HCT116 (cell line): ENCODE measurements at regions not wholly inside any gene's neighbourhood (a gene's known extent, or its start where the extent isn't known, plus 50 kb on each side); places are given as distances from the start of the nearest gene placed in this dataset.

Experiments used
- ATAC-seq: fragments of 200-7000 bp; cut with Tn5 transposase; 2 replicates; pipeline ENCODE4 v1.9.1; 2020; ENCODE audit warnings: mild to moderate bottlenecking, moderate library complexity
- BruUV-seq: library from RNA; stranded (reverse); fragments of 400-500 nt; replicated peaks from 2 replicates; lab custom pipeline; 2021; lab: Mats Ljungman, UMichigan
- CTCF ChIA-PET: fragments of 300-600 bp; sonication (Branson Sonifier 250); formaldehyde crosslinking; loops from one replicate; lab custom pipeline; 2021; ENCODE audit warnings: antibody characterized with exemption; lab: Charles Lee
- POLR2A ChIA-PET: fragments of 300-600, 350-600 bp; sonication (Branson Sonifier 250); formaldehyde crosslinking; loops from one replicate; lab custom pipeline; 2021; ENCODE audit warnings: antibody characterized with exemption; lab: Charles Lee
- RAD21 ChIA-PET, 2 experiments: fragments of 300-600 bp; sonication (Branson Sonifier 250); formaldehyde crosslinking; loops; one replicate each; lab custom pipeline; 2023; ENCODE audit warnings: low total read pairs in 2 of 2; ENCODE audit not compliant: uncharacterized antibody in 2 of 2, unreplicated experiment in 2 of 2, low non-redundant PET in 1 of 2; lab: Charles Lee
- DNase-seq: peaks from one replicate; pipeline ENCODE4 v3.0.0-alpha.2; 2010; ENCODE audit warnings: low read depth, low spot score
- H2AFZ ChIP-seq: fragments of 200-600 bp; shearing (Covaris generic), sonication (generic); 2 replicates; pipeline ENCODE4 v1.6.1; 2017; ENCODE audit warnings: low read depth, mixed run types, mixed read lengths, antibody characterized with exemption, low read length; ENCODE audit not compliant: poor library complexity, severe bottlenecking
- H3K27ac ChIP-seq: 2 replicates; pipeline ENCODE4 v1.5.1; 2012; ENCODE audit warnings: low read depth, low read length
- H3K27me3 ChIP-seq: fragments of 200-600 bp; sonication (generic); 2 replicates; pipeline ENCODE4 v1.6.1; 2016; ENCODE audit warnings: mixed run types, low read length, mixed read lengths; ENCODE audit not compliant: insufficient read depth
- H3K36me3 ChIP-seq, 2 experiments: fragments of 200-500 bp in 1 of 2; fragments of 200-600 bp in 1 of 2; sonication (Bioruptor generic) in 1 of 2; sonication (generic) in 1 of 2; 2 replicates each; pipeline versions ENCODE4 v1.5.1 to v1.6.1; 2014 to 2016; ENCODE audit warnings: low read length in 2 of 2, inconsistent platforms in 1 of 2, mixed read lengths in 1 of 2, mixed run types in 1 of 2; ENCODE audit not compliant: insufficient read depth in 2 of 2, control insufficient read depth in 1 of 2
- H3K4me1 ChIP-seq, 2 experiments: fragments of 200-600 bp in 1 of 2; sonication (generic) in 1 of 2; 2 replicates each; pipeline versions ENCODE4 v1.5.1 to v1.6.1; 2012 to 2017; ENCODE audit warnings: low read length in 2 of 2, inconsistent platforms in 1 of 2, mild to moderate bottlenecking in 1 of 2, mixed read lengths in 1 of 2, mixed run types in 1 of 2, moderate library complexity in 1 of 2; ENCODE audit not compliant: insufficient read depth in 2 of 2, control insufficient read depth in 1 of 2
- H3K4me2 ChIP-seq: fragments of 200-600 bp; sonication (generic); 2 replicates; pipeline ENCODE4 v1.6.1; 2017; ENCODE audit warnings: mixed run types, low read length, mixed read lengths
- H3K4me3 ChIP-seq, 2 experiments: fragments of 200-600 bp in 1 of 2; sonication (generic) in 1 of 2; replicated peaks in 1 of 2; 2 replicates each; pipeline ENCODE4 v1.5.1; 2011 to 2016; ENCODE audit warnings: low read length in 2 of 2, control low read depth in 1 of 2, low read depth in 1 of 2, mild to moderate bottlenecking in 1 of 2, mixed read lengths in 1 of 2, mixed run types in 1 of 2
- H3K79me2 ChIP-seq: fragments of 200-600 bp; sonication (generic); 2 replicates; pipeline ENCODE4 v1.6.1; 2017; ENCODE audit warnings: mild to moderate bottlenecking, mixed run types, low read length, moderate library complexity, mixed read lengths; ENCODE audit not compliant: insufficient read depth
- H3K9ac ChIP-seq: fragments of 200-600 bp; sonication (generic); 2 replicates; pipeline ENCODE4 v1.6.1; 2016; ENCODE audit warnings: low read length, mixed read lengths
- H3K9me2 ChIP-seq: fragments of 200-600 bp; sonication (generic), shearing (Covaris generic); 2 replicates; pipeline ENCODE4 v1.6.1; 2017; ENCODE audit warnings: mixed run types, mild to moderate bottlenecking, moderate library complexity; ENCODE audit not compliant: insufficient read depth
- H3K9me3 ChIP-seq, 2 experiments: fragments of 200-500 bp in 1 of 2; fragments of 200-600 bp in 1 of 2; sonication (Bioruptor generic) in 1 of 2; sonication (generic) in 1 of 2; 2 replicates each; pipeline ENCODE4 v1.6.1; 2014 to 2017; ENCODE audit warnings: low read length in 2 of 2, mixed read lengths in 2 of 2, inconsistent platforms in 1 of 2, low read depth in 1 of 2, mild to moderate bottlenecking in 1 of 2, mixed run types in 1 of 2, moderate library complexity in 1 of 2; ENCODE audit not compliant: control insufficient read depth in 1 of 2, insufficient read depth in 1 of 2
- H4K20me1 ChIP-seq: fragments of 200-600 bp; sonication (generic), shearing (Covaris generic); 2 replicates; pipeline ENCODE4 v1.6.1; 2017; ENCODE audit warnings: mixed run types, mild to moderate bottlenecking, moderate library complexity; ENCODE audit not compliant: insufficient read depth
- CEBPB ChIP-seq: IDR thresholded peaks from 2 replicates; pipeline ENCODE4 v1.6.1; 2012; ENCODE audit warnings: low read depth
- ELF1 ChIP-seq: IDR thresholded peaks from 2 replicates; pipeline ENCODE4 v1.6.1; 2012; ENCODE audit warnings: low read depth, borderline replicate concordance
- EZH2 ChIP-seq: fragments of 200-600 bp; sonication (generic); IDR thresholded peaks from 2 replicates; pipeline ENCODE4 v1.6.1; 2017; ENCODE audit warnings: antibody characterized with exemption, mixed run types
- EZH2phosphoT487 ChIP-seq: fragments of 200-600 bp; IDR thresholded peaks from 2 replicates; pipeline ENCODE4 v1.6.1; 2018; ENCODE audit warnings: antibody characterized with exemption, borderline replicate concordance
- FOSL1 ChIP-seq: IDR thresholded peaks from 2 replicates; pipeline ENCODE4 v1.6.1; 2012; ENCODE audit warnings: low read depth
- JUND ChIP-seq: IDR thresholded peaks from 2 replicates; pipeline ENCODE4 v1.6.1; 2012
- MAX ChIP-seq: IDR thresholded peaks from 2 replicates; pipeline ENCODE4 v1.6.1; 2012
- POLR2A ChIP-seq: IDR thresholded peaks from 2 replicates; pipeline ENCODE4 v1.7.0; 2011; ENCODE audit warnings: borderline replicate concordance; ENCODE audit not compliant: insufficient read depth, insufficient read length; ENCODE audit errors: extremely low read depth
- POLR2AphosphoS5 ChIP-seq: IDR thresholded peaks from 2 replicates; pipeline ENCODE4 v1.6.1; 2011; ENCODE audit warnings: mild to moderate bottlenecking, low read depth, low read length, moderate library complexity
- RAD21 ChIP-seq: IDR thresholded peaks from 2 replicates; pipeline ENCODE4 v1.6.1; 2012; ENCODE audit warnings: low read depth, mild to moderate bottlenecking
- SIN3A ChIP-seq: IDR thresholded peaks from 2 replicates; pipeline ENCODE4 v1.6.1; 2012; ENCODE audit warnings: low read depth
- SP1 ChIP-seq: IDR thresholded peaks from 2 replicates; pipeline ENCODE4 v1.6.1; 2012; ENCODE audit warnings: low read depth
- SRF ChIP-seq: IDR thresholded peaks from 2 replicates; pipeline ENCODE4 v1.6.1; 2012; ENCODE audit warnings: low read depth
- TCF7L2 ChIP-seq: IDR thresholded peaks from 2 replicates; pipeline ENCODE4 v1.7.0; 2011; ENCODE audit warnings: borderline replicate concordance, inconsistent platforms; ENCODE audit not compliant: insufficient read depth, insufficient read length; ENCODE audit errors: extremely low read depth
- YY1 ChIP-seq: IDR thresholded peaks from 2 replicates; pipeline ENCODE4 v1.6.1; 2011; ENCODE audit warnings: low read length, low read depth, moderate library complexity, mild to moderate bottlenecking; ENCODE audit not compliant: insufficient replicate concordance; ENCODE audit errors: extremely low read depth
- ZFX ChIP-seq: fragments of 450-650 bp; IDR thresholded peaks from 2 replicates; pipeline ENCODE4 v1.6.1; 2017
- ZNF274 ChIP-seq: fragments of 200-500 bp; sonication (Bioruptor generic); IDR thresholded peaks from 2 replicates; pipeline ENCODE4 v1.6.1; 2014; ENCODE audit warnings: mild to moderate bottlenecking, low read depth, low read length, inconsistent platforms
- intact Hi-C: fragments of 100-400 bp; cut with micrococcal nuclease; formaldehyde crosslinking; loops from 2 replicates; pipeline ENCODE4 v1.10.0; 2022
- TF ChIP-seq, protein P1 (sequence below): IDR thresholded peaks from 2 replicates; pipeline ENCODE4 v1.6.1; 2012; ENCODE audit warnings: low read depth
- TF ChIP-seq, protein P2 (sequence below), 3 experiments: fragments of 200-600 bp in 1 of 3; sonication (generic) in 1 of 3; IDR thresholded peaks in 2 of 3; conservative IDR thresholded peaks in 1 of 3; 2 replicates each; pipeline ENCODE4 v1.5.1; 2012 to 2017; ENCODE audit warnings: low read depth in 2 of 3, low read length in 2 of 3, antibody characterized with exemption in 1 of 3, borderline replicate concordance in 1 of 3, control low read depth in 1 of 3, mild to moderate bottlenecking in 1 of 3, mixed read lengths in 1 of 3, mixed run types in 1 of 3, moderate library complexity in 1 of 3; ENCODE audit not compliant: insufficient read depth in 1 of 3
- TF ChIP-seq, protein P3 (sequence below): IDR thresholded peaks from 2 replicates; pipeline ENCODE4 v1.6.1; 2012

- Histone ChIP-seq H3K4me3 (no peak overlapping the region), H3K9me2 (no peaks in the 10 kb centered on the region), H3K79me2 (no peaks in the 10 kb centered on the region), H3K4me1 (no peaks in the 10 kb centered on the region), H4K20me1 (no peaks in the 10 kb centered on the region), H3K27ac (no peak overlapping the region), H2AFZ (no peak overlapping the region), H3K9me3 (no peaks in the 10 kb centered on the region), H3K27me3 (no peaks in the 10 kb centered on the region), H3K36me3 (no peaks in the 10 kb centered on the region), H3K4me2 (no peak overlapping the region), H3K9ac (no peak overlapping the region)
- RAD21 ChIA-PET = no interaction called here
- intact Hi-C loops = no loop called here
- POLR2A ChIA-PET = no interaction called here
- TF ChIP-seq SRF (no peak), ZNF274 (no peak), FOSL1 (no peak), JUND (no peak), RAD21 (no peak), SIN3A (no peak), ELF1 (no peak), ZFX (no peak), EZH2phosphoT487 (no peak), MAX (no peak), YY1 (no peak), POLR2AphosphoS5 (no peak), TCF7L2 (no peak), SP1 (no peak), EZH2 (no peak), POLR2A (no peak), CEBPB (no peak)
- TF ChIP-seq, protein P1, sequence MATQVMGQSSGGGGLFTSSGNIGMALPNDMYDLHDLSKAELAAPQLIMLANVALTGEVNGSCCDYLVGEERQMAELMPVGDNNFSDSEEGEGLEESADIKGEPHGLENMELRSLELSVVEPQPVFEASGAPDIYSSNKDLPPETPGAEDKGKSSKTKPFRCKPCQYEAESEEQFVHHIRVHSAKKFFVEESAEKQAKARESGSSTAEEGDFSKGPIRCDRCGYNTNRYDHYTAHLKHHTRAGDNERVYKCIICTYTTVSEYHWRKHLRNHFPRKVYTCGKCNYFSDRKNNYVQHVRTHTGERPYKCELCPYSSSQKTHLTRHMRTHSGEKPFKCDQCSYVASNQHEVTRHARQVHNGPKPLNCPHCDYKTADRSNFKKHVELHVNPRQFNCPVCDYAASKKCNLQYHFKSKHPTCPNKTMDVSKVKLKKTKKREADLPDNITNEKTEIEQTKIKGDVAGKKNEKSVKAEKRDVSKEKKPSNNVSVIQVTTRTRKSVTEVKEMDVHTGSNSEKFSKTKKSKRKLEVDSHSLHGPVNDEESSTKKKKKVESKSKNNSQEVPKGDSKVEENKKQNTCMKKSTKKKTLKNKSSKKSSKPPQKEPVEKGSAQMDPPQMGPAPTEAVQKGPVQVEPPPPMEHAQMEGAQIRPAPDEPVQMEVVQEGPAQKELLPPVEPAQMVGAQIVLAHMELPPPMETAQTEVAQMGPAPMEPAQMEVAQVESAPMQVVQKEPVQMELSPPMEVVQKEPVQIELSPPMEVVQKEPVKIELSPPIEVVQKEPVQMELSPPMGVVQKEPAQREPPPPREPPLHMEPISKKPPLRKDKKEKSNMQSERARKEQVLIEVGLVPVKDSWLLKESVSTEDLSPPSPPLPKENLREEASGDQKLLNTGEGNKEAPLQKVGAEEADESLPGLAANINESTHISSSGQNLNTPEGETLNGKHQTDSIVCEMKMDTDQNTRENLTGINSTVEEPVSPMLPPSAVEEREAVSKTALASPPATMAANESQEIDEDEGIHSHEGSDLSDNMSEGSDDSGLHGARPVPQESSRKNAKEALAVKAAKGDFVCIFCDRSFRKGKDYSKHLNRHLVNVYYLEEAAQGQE = no peak
- TF ChIP-seq, protein P2, sequence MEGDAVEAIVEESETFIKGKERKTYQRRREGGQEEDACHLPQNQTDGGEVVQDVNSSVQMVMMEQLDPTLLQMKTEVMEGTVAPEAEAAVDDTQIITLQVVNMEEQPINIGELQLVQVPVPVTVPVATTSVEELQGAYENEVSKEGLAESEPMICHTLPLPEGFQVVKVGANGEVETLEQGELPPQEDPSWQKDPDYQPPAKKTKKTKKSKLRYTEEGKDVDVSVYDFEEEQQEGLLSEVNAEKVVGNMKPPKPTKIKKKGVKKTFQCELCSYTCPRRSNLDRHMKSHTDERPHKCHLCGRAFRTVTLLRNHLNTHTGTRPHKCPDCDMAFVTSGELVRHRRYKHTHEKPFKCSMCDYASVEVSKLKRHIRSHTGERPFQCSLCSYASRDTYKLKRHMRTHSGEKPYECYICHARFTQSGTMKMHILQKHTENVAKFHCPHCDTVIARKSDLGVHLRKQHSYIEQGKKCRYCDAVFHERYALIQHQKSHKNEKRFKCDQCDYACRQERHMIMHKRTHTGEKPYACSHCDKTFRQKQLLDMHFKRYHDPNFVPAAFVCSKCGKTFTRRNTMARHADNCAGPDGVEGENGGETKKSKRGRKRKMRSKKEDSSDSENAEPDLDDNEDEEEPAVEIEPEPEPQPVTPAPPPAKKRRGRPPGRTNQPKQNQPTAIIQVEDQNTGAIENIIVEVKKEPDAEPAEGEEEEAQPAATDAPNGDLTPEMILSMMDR (IDR thresholded peaks at IDR 0.05 in 2 of 3, conservative IDR thresholded peaks at IDR 0.05 in 1 of 3; ENCODE audit: borderline replicate concordance in 1 of 3, insufficient read depth in 1 of 3, low read depth in 2 of 3, low read length in 2 of 3) = no peak
- TF ChIP-seq, protein P3, sequence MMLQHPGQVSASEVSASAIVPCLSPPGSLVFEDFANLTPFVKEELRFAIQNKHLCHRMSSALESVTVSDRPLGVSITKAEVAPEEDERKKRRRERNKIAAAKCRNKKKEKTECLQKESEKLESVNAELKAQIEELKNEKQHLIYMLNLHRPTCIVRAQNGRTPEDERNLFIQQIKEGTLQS = no peak
- ATAC-seq (no peak), DNase-seq (no peak)
- CTCF ChIA-PET = no interaction called here
- BruUV-seq = no TSS peak
Observed at GRCh38 chr5:133741396-133741795, 129.1 kb upstream of the FSTL4 start.
